IMR-90 (cell line): ENCODE measurements at regions not wholly inside any gene's neighbourhood (a gene's known extent, or its start where the extent isn't known, plus 50 kb on each side); places are given as distances from the start of the nearest gene placed in this dataset.
"Not testable (repeated sequence)": the region's sequence is repeated elsewhere in the genome, so short reads cannot be mapped to it uniquely, and the experiment has no call there.

Source experiments
- ATAC-seq: fragments of 200-7000 bp; cut with Tn5 transposase; 2 replicates; pipeline ENCODE4 v1.9.1; 2020; ENCODE audit warnings: low read depth, mild to moderate bottlenecking, moderate library complexity
- BruUV-seq: library from RNA; stranded (reverse); fragments of 400-500 nt; replicated peaks from 2 replicates; lab custom pipeline; 2021; lab: Mats Ljungman, UMichigan
- CTCF ChIA-PET: fragments of 300-600 bp; formaldehyde crosslinking; extraction: SDS; loops from one replicate; lab custom pipeline; 2021; ENCODE audit warnings: antibody characterized with exemption; lab: Yijun Ruan, JAX
- POLR2A ChIA-PET: fragments of 300-600 bp; sonication (Branson Sonifier 250); formaldehyde crosslinking; loops from one replicate; lab custom pipeline; 2022; ENCODE audit warnings: antibody characterized with exemption; ENCODE audit not compliant: unreplicated experiment; lab: Charles Lee
- DNase-seq: peaks from one replicate; pipeline ENCODE4 v3.0.0; 2013
- H2AFZ ChIP-seq: replicated peaks from 2 replicates; pipeline ENCODE3; 2013; ENCODE audit warnings: low read length, mild to moderate bottlenecking; ENCODE audit not compliant: poor library complexity
- H2AK5ac ChIP-seq: 2 replicates; pipeline ENCODE4 v1.6.1; 2013; ENCODE audit warnings: low read depth, low read length, inconsistent platforms
- H2AK9ac ChIP-seq: replicated peaks from 2 replicates; pipeline ENCODE3; 2013; ENCODE audit warnings: mild to moderate bottlenecking, low read depth, low read length, moderate library complexity; ENCODE audit not compliant: poor library complexity
- H2BK120ac ChIP-seq: 2 replicates; pipeline ENCODE4 v1.6.1; 2013; ENCODE audit warnings: low read depth, low read length, inconsistent platforms
- H2BK15ac ChIP-seq: 3 replicates; pipeline ENCODE4 v1.6.1; 2013; ENCODE audit warnings: low read depth, low read length, inconsistent platforms
- H2BK20ac ChIP-seq: 2 replicates; pipeline ENCODE4 v1.6.1; 2013; ENCODE audit warnings: low read depth, mild to moderate bottlenecking, inconsistent platforms, low read length, moderate library complexity
- H2BK5ac ChIP-seq: 2 replicates; pipeline ENCODE4 v1.6.1; 2013; ENCODE audit warnings: mild to moderate bottlenecking, low read depth, low read length, inconsistent platforms; ENCODE audit not compliant: poor library complexity, severe bottlenecking
- H3K14ac ChIP-seq: replicated peaks from 2 replicates; pipeline ENCODE4 v1.6.1; 2013; ENCODE audit warnings: low read depth, low read length, inconsistent platforms
- H3K18ac ChIP-seq: 2 replicates; pipeline ENCODE4 v1.6.1; 2013; ENCODE audit warnings: low read depth, low read length, control low read depth
- H3K23ac ChIP-seq: 2 replicates; pipeline ENCODE4 v1.6.1; 2013; ENCODE audit warnings: low read depth, low read length, inconsistent platforms
- H3K27ac ChIP-seq: 2 replicates; pipeline ENCODE4 v1.5.1; 2013; ENCODE audit warnings: mild to moderate bottlenecking, control low read depth, low read length; ENCODE audit not compliant: insufficient read depth
- H3K27me3 ChIP-seq: 2 replicates; pipeline ENCODE4 v1.6.1; 2013; ENCODE audit warnings: low read length; ENCODE audit not compliant: control insufficient read depth, insufficient read depth
- H3K36me3 ChIP-seq: 2 replicates; pipeline ENCODE4 v1.6.1; 2013; ENCODE audit warnings: low read length, mixed read lengths; ENCODE audit not compliant: control insufficient read depth, insufficient read depth
- H3K4ac ChIP-seq: 2 replicates; pipeline ENCODE4 v1.6.1; 2013; ENCODE audit warnings: low read depth, low read length, inconsistent platforms
- H3K4me1 ChIP-seq: 2 replicates; pipeline ENCODE4 v1.6.1; 2013; ENCODE audit warnings: low read length, mixed read lengths; ENCODE audit not compliant: control insufficient read depth, insufficient read depth
- H3K4me2 ChIP-seq: 2 replicates; pipeline ENCODE4 v1.6.1; 2013; ENCODE audit warnings: low read depth, mild to moderate bottlenecking, control low read depth, low read length, moderate library complexity
- H3K4me3 ChIP-seq: 2 replicates; pipeline ENCODE4 v1.5.1; 2013; ENCODE audit warnings: low read depth, mild to moderate bottlenecking, control low read depth, low read length, moderate library complexity; ENCODE audit not compliant: insufficient read depth
- H3K56ac ChIP-seq: 2 replicates; pipeline ENCODE4 v1.6.1; 2013; ENCODE audit warnings: low read length, inconsistent platforms; ENCODE audit not compliant: insufficient read depth; ENCODE audit errors: extremely low read depth
- H3K79me1 ChIP-seq, 2 experiments: 2 replicates each; pipeline ENCODE4 v1.6.1; 2013; ENCODE audit warnings: low read length in 2 of 2, inconsistent platforms in 1 of 2, low read depth in 1 of 2
- H3K9ac ChIP-seq: 2 replicates; pipeline ENCODE4 v1.6.1; 2013; ENCODE audit warnings: low read depth, low read length, control low read depth
- H3K9me1 ChIP-seq: 2 replicates; pipeline ENCODE4 v1.6.1; 2013; ENCODE audit warnings: low read length, inconsistent platforms; ENCODE audit not compliant: insufficient read depth
- H3K9me3 ChIP-seq: 2 replicates; pipeline ENCODE4 v1.6.1; 2013; ENCODE audit warnings: low read length; ENCODE audit not compliant: control insufficient read depth, insufficient read depth
- H4K20me1 ChIP-seq: 2 replicates; pipeline ENCODE4 v1.6.1; 2013; ENCODE audit warnings: low read length, inconsistent platforms; ENCODE audit not compliant: insufficient read depth
- H4K5ac ChIP-seq: 2 replicates; pipeline ENCODE4 v1.6.1; 2013; ENCODE audit warnings: mild to moderate bottlenecking, low read depth, low read length, control low read depth
- H4K8ac ChIP-seq, 2 experiments: 2 replicates each; pipeline ENCODE4 v1.6.1; 2013; ENCODE audit warnings: low read depth in 2 of 2, low read length in 2 of 2, control low read depth in 1 of 2, inconsistent platforms in 1 of 2
- H4K91ac ChIP-seq: 2 replicates; pipeline ENCODE4 v1.6.1; 2013; ENCODE audit warnings: low read depth, low read length, inconsistent platforms; ENCODE audit not compliant: insufficient read depth
- dilution Hi-C: fragments of 300-500 bp; cut with HindIII; formaldehyde crosslinking; loops from one replicate; pipeline ENCODE4 v1.14.3; 2018; ENCODE audit warnings: low sequenced_read_pairs; ENCODE audit not compliant: unreplicated experiment
- in situ Hi-C: fragments of 300-500 bp; cut with MboI; formaldehyde crosslinking; loops from 3 replicates; pipeline ENCODE4 v1.14.3; 2019; ENCODE audit warnings: low sequenced_read_pairs, inconsistent platforms, mixed read lengths
- intact Hi-C: fragments of 100-400 bp; cut with micrococcal nuclease; formaldehyde crosslinking; loops from 2 replicates; pipeline ENCODE4 v1.10.0; 2022

- H3K36me3 ChIP-seq, H3K14ac ChIP-seq, H2AK5ac ChIP-seq, H3K23ac ChIP-seq, H2AK9ac ChIP-seq, POLR2A ChIA-PET, H3K27ac ChIP-seq, H3K27me3 ChIP-seq, H3K9me1 ChIP-seq, in situ Hi-C loops, H3K4me1 ChIP-seq, H4K5ac ChIP-seq, intact Hi-C loops, H2BK120ac ChIP-seq, H4K20me1 ChIP-seq, H3K56ac ChIP-seq, H2BK15ac ChIP-seq, H3K79me1 ChIP-seq, H4K8ac ChIP-seq, H3K9me3 ChIP-seq, H2BK5ac ChIP-seq, dilution Hi-C loops, BruUV-seq, H3K4ac ChIP-seq, H2BK20ac ChIP-seq, ATAC-seq, H4K91ac ChIP-seq, H3K4me2 ChIP-seq, H3K18ac ChIP-seq, H3K9ac ChIP-seq, H3K4me3 ChIP-seq, H2AFZ ChIP-seq, DNase-seq: not testable (repeated sequence)
- CTCF ChIA-PET, result interaction anchor here (0.7 kb wide), 1 partner anchor 11 kb away, joined by 3 read pairs; no protein-coding TSS in a partner anchor
Observed at GRCh38 chr15:81067567-81067966, 66.5 kb upstream of the CFAP161 start.
